Activated T-helper 17 cell treated with anti-CD3 and anti-CD28 coated beads, Interleukin-2, amount 50 U/mL, for 72 hours (primary cell): ENCODE measurements at regions not wholly inside any gene's neighbourhood (a gene's known extent, or its start where the extent isn't known, plus 50 kb on each side); places are given as distances from the start of the nearest gene placed in this dataset.

Source experiments
- ATAC-seq: fragments of 150-1000 bp; cut with Tn5 transposase; replicated peaks from 2 replicates; pipeline ENCODE4 v1.10.0; 2021; ENCODE audit warnings: mild to moderate bottlenecking, moderate library complexity
- H3K27ac Mint-ChIP-seq: one replicate; pipeline ENCODE4 v1.8.0; 2022; ENCODE audit warnings: mixed read lengths
- H3K27me3 Mint-ChIP-seq: one replicate; pipeline ENCODE4 v1.8.0; 2022; ENCODE audit warnings: mixed read lengths
- H3K36me3 Mint-ChIP-seq: one replicate; pipeline ENCODE4 v1.8.0; 2022; ENCODE audit warnings: low read depth, mild to moderate bottlenecking, mixed read lengths
- H3K4me1 Mint-ChIP-seq: one replicate; pipeline ENCODE4 v1.8.0; 2022; ENCODE audit warnings: mixed read lengths
- H3K4me3 Mint-ChIP-seq: one replicate; pipeline ENCODE4 v1.8.0; 2022; ENCODE audit warnings: mild to moderate bottlenecking, mixed read lengths
- H3K9me3 Mint-ChIP-seq: one replicate; pipeline ENCODE4 v1.8.0; 2022; ENCODE audit warnings: mixed read lengths

- H3K36me3 Mint-ChIP-seq: no peaks in the 10 kb centered on the region
- peaks cover 4% of the 10 kb centered on the region for H3K9me3 Mint-ChIP-seq
- ATAC-seq: no peak
- no peaks in the 10 kb centered on the region for H3K27me3 Mint-ChIP-seq
- peak overlapping the region; percentile 1 for H3K27ac Mint-ChIP-seq
- peaks cover 36% of the 10 kb centered on the region for H3K4me1 Mint-ChIP-seq
- H3K4me3 Mint-ChIP-seq: peak overlapping the region; percentile 1
These were observed 71.6 kb upstream of the SMIM36 start for GRCh38 chr17:55582897-55583296.

GRCh38 chr17:55580596-55581133 is 69.4 kb upstream of the SMIM36 start:
- peak overlapping the region; percentile 84 for H3K27ac Mint-ChIP-seq
- H3K4me3 Mint-ChIP-seq: peak overlapping the region; percentile 67

GRCh38 chr17:55577687-55578086 is 66.4 kb upstream of the SMIM36 start:
- Mint-ChIP-seq H3K9me3 (no peaks in the 10 kb centered on the region), H3K4me3 (no peak overlapping the region), H3K27ac (no peak overlapping the region), H3K27me3 (no peaks in the 10 kb centered on the region), H3K4me1 (peaks cover 18% of the 10 kb centered on the region), H3K36me3 (no peaks in the 10 kb centered on the region)
- ATAC-seq: peak; percentile 43

More at GRCh38 chr17:55580596-55581133, 69.4 kb upstream of the SMIM36 start:
- Mint-ChIP-seq H3K27me3 (no peaks in the 10 kb centered on the region), H3K36me3 (no peaks in the 10 kb centered on the region), H3K4me1 (peaks cover 29% of the 10 kb centered on the region), H3K9me3 (peaks cover 4% of the 10 kb centered on the region)
- ATAC-seq: peak; percentile 14

GRCh38 chr17:55576996-55577586 is 65.8 kb upstream of the SMIM36 start:
- Mint-ChIP-seq H3K27me3 (no peaks in the 10 kb centered on the region), H3K4me3 (no peak overlapping the region), H3K9me3 (no peaks in the 10 kb centered on the region), H3K36me3 (no peaks in the 10 kb centered on the region), H3K4me1 (peaks cover 12% of the 10 kb centered on the region), H3K27ac (no peak overlapping the region)
- ATAC-seq: peak; percentile 89

- H3K9me3 Mint-ChIP-seq: no peaks in the 10 kb centered on the region
- no peak overlapping the region for H3K4me3 Mint-ChIP-seq
- no peaks in the 10 kb centered on the region for H3K36me3 Mint-ChIP-seq
- peak; percentile 24 for ATAC-seq
- no peaks in the 10 kb centered on the region for H3K27me3 Mint-ChIP-seq
- no peak overlapping the region for H3K27ac Mint-ChIP-seq
- H3K4me1 Mint-ChIP-seq: peaks cover 5% of the 10 kb centered on the region
These were observed 65.2 kb upstream of the SMIM36 start for GRCh38 chr17:55576237-55576995.

GRCh38 chr17:55575058-55575636 is 63.9 kb upstream of the SMIM36 start:
- Mint-ChIP-seq H3K27ac (no peak overlapping the region), H3K36me3 (no peaks in the 10 kb centered on the region), H3K4me3 (no peak overlapping the region), H3K4me1 (no peaks in the 10 kb centered on the region), H3K27me3 (no peaks in the 10 kb centered on the region), H3K9me3 (no peaks in the 10 kb centered on the region)
- ATAC-seq: no peak

- Mint-ChIP-seq H3K36me3 (no peaks in the 10 kb centered on the region), H3K27me3 (no peaks in the 10 kb centered on the region), H3K4me3 (no peak overlapping the region), H3K27ac (no peak overlapping the region), H3K9me3 (no peaks in the 10 kb centered on the region), H3K4me1 (peaks cover 2% of the 10 kb centered on the region)
- ATAC-seq: no peak
These were observed 61.3 kb upstream of the SMIM36 start for GRCh38 chr17:55572599-55572998.

GRCh38 chr17:55572139-55572538 is 60.9 kb upstream of the SMIM36 start:
- ATAC-seq: no peak

GRCh38 chr17:55571095-55571494 is 59.8 kb upstream of the SMIM36 start:
- Mint-ChIP-seq H3K4me1 (peaks cover 11% of the 10 kb centered on the region), H3K27ac (no peak overlapping the region), H3K27me3 (peaks cover 7% of the 10 kb centered on the region), H3K9me3 (no peaks in the 10 kb centered on the region), H3K36me3 (no peaks in the 10 kb centered on the region), H3K4me3 (no peak overlapping the region)
- no peak for ATAC-seq

More at GRCh38 chr17:55572139-55572538, 60.9 kb upstream of the SMIM36 start:
- Mint-ChIP-seq H3K4me3 (no peak overlapping the region), H3K4me1 (peaks cover 7% of the 10 kb centered on the region), H3K27me3 (no peaks in the 10 kb centered on the region), H3K36me3 (no peaks in the 10 kb centered on the region), H3K27ac (no peak overlapping the region), H3K9me3 (no peaks in the 10 kb centered on the region)

GRCh38 chr17:55570391-55570790 is 59.1 kb upstream of the SMIM36 start:
- Mint-ChIP-seq H3K27ac (no peak overlapping the region), H3K27me3 (peaks cover 11% of the 10 kb centered on the region), H3K4me3 (no peak overlapping the region), H3K4me1 (peaks cover 11% of the 10 kb centered on the region), H3K9me3 (no peaks in the 10 kb centered on the region), H3K36me3 (no peaks in the 10 kb centered on the region)
- ATAC-seq: no peak

- Mint-ChIP-seq H3K27me3 (peaks cover 21% of the 10 kb centered on the region), H3K36me3 (no peaks in the 10 kb centered on the region), H3K4me1 (peaks cover 16% of the 10 kb centered on the region), H3K4me3 (no peak overlapping the region), H3K9me3 (no peaks in the 10 kb centered on the region), H3K27ac (peak overlapping the region; percentile 45)
- peak; percentile 24 for ATAC-seq
These were observed 56.3 kb upstream of the SMIM36 start for GRCh38 chr17:55567240-55568214.

- Mint-ChIP-seq H3K27me3 (peaks cover 21% of the 10 kb centered on the region), H3K4me3 (no peak overlapping the region), H3K9me3 (no peaks in the 10 kb centered on the region), H3K4me1 (peaks cover 22% of the 10 kb centered on the region), H3K36me3 (no peaks in the 10 kb centered on the region), H3K27ac (no peak overlapping the region)
- ATAC-seq: no peak
These were observed 52.8 kb upstream of the SMIM36 start for GRCh38 chr17:55564081-55564480.

- H3K4me3 Mint-ChIP-seq: no peak overlapping the region
- H3K4me1 Mint-ChIP-seq: peaks cover 22% of the 10 kb centered on the region
- H3K9me3 Mint-ChIP-seq: no peaks in the 10 kb centered on the region
- H3K27me3 Mint-ChIP-seq: peaks cover 23% of the 10 kb centered on the region
- no peak for ATAC-seq
- no peak overlapping the region for H3K27ac Mint-ChIP-seq
- no peaks in the 10 kb centered on the region for H3K36me3 Mint-ChIP-seq
These were observed 52.1 kb upstream of the SMIM36 start for GRCh38 chr17:55563363-55563762.

- H3K4me3 Mint-ChIP-seq: peak overlapping the region; percentile 10
- H3K36me3 Mint-ChIP-seq: no peaks in the 10 kb centered on the region
- peak overlapping the region; percentile 12 for H3K27ac Mint-ChIP-seq
- H3K27me3 Mint-ChIP-seq: peaks cover 24% of the 10 kb centered on the region
- ATAC-seq: peak; percentile 86
- H3K4me1 Mint-ChIP-seq: peaks cover 14% of the 10 kb centered on the region
- no peaks in the 10 kb centered on the region for H3K9me3 Mint-ChIP-seq
These were observed 50.8 kb upstream of the SMIM36 start for GRCh38 chr17:55561973-55562495.
